ENCODE measurements at regions not wholly inside any gene's neighbourhood (a gene's known extent, or its start where the extent isn't known, plus 50 kb on each side); places are given as distances from the start of the nearest gene placed in this dataset.

DNA sequence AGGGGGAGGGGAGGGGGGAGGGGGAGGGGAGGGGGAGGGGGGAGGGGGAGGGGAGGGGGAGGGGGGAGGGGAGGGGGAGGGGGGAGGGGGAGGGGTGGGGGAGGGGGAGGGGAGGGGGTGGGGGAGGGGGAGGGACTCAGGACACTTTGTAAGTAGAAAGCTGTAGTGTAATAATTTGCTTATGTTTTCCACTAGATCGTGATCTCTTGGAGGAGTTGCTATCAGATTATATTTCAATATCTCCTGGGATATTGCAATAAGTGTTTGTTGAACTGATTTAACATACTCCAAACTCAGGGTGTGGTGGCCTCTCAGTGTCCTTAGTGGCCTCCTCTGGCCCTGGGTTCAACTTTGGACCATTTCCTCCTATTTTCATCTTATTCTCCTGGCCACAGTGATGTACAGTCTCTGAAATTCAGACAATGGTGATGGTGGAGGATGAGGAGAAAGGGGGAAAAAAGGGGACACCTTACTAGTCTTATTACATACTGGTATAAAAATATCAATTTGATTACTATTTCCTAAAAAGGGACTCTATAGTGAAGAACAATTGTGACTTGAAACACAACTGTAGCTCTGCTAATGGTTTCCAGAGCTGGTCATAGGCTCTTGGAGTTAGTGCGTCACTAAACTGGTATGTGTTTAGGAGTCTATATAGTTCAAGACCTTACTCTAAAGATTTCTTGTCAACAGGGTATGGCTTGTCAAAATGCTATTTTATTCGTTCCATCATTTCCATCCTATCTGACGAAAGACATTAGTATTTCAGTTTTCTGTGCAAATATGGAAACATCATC, 89.6 kb downstream of the DDX1 start:
- H2BK12ac ChIP-seq (ENCODE audit: low read depth, low read length) = no peak overlapping the region
- H3K4me3 ChIP-seq (ENCODE audit: extremely low read depth in 1 of 4, insufficient read depth in 2 of 4, low read depth in 3 of 4, low read length in 4 of 4) = no peak overlapping the region
- no peaks in the 10 kb centered on the region; the same call in 1 of the 2 replicates for H3K23me2 ChIP-seq (ENCODE audit: low read depth, low read length)
- H2BK120ac ChIP-seq (replicated peaks; ENCODE audit: low read depth, low read length) = no peak overlapping the region
- no peak overlapping the region for H2BK20ac ChIP-seq (ENCODE audit: low read length)
- ChIA-PET CTCF (ENCODE audit: partially characterized antibody) (interaction anchor here (1.3 kb wide), 1 partner anchor 67 kb away, joined by 3 read pairs; no protein-coding TSS in a partner anchor), POLR2A (ENCODE audit: partially characterized antibody) (no interaction called here)
- no peak overlapping the region for H2AK5ac ChIP-seq (ENCODE audit: low read depth, low read length)
- H3K79me1 ChIP-seq (ENCODE audit: low read depth, low read length) = no peaks in the 10 kb centered on the region
- no peak overlapping the region for H4K8ac ChIP-seq (ENCODE audit: extremely low read depth, insufficient read depth, low read length)
- DNase-seq (ENCODE audit: low read depth in 1 of 2, low spot score in 2 of 2) (no peak), FAIRE-seq (no peak)
- H4K91ac ChIP-seq (replicated peaks; ENCODE audit: insufficient read length, low read length) = no peak overlapping the region
- no peak overlapping the region for H2AFZ ChIP-seq (ENCODE audit: low read length)
- no peak overlapping the region for H3K56ac ChIP-seq (replicated peaks; ENCODE audit: insufficient read length, low read depth, low read length)
- H3K4me2 ChIP-seq (ENCODE audit: insufficient read depth in 1 of 2, low read depth in 2 of 2, low read length in 2 of 2) = no peak overlapping the region
- no peaks in the 10 kb centered on the region for H3K27me3 ChIP-seq (replicated peaks in 1 of 4; ENCODE audit: control insufficient read depth in 3 of 4, extremely low read depth in 1 of 4, insufficient read depth in 3 of 4, low read length in 3 of 4)
- H3K27ac ChIP-seq (ENCODE audit: low read depth, low read length) = no peak overlapping the region
- H3K23ac ChIP-seq (ENCODE audit: insufficient read length) = no peak overlapping the region
- H3K9me3 ChIP-seq (ENCODE audit: insufficient read depth in 2 of 2, low read depth in 1 of 2, low read length in 1 of 2) = peaks cover 10 to 13% of the 10 kb centered on the region in 2 experiments; a peak in 3 of 4 replicates
- WGBS, 2 experiments (ENCODE audit: extremely low coverage in 1 of 2, insufficient coverage in 1 of 2, insufficient read length in 1 of 2, insufficient replicate concordance in 2 of 2, low coverage in 1 of 2, low lambda C conversion rate in 2 of 2, missing lambda C conversion rate in 1 of 2) = 95% methylated on average over 4 of the region's 4 CpGs; no CpG with 5 or more reads in 1 of the 2 experiments
- H3K4ac ChIP-seq (replicated peaks; ENCODE audit: insufficient read length, low read depth, low read length) = no peak overlapping the region
- H3K18ac ChIP-seq (ENCODE audit: extremely low read depth, low read length) = no peak overlapping the region
- no peaks in the 10 kb centered on the region for H3K79me2 ChIP-seq (ENCODE audit: control insufficient read depth in 1 of 2, insufficient read depth in 2 of 2, low read length in 2 of 2)
- H2BK15ac ChIP-seq (ENCODE audit: low read length) = no peak overlapping the region
- H3K9ac ChIP-seq (replicated peaks in 1 of 4; ENCODE audit: extremely low read depth in 1 of 4, low read depth in 3 of 4, low read length in 3 of 4) = no peak overlapping the region
- no peaks in the 10 kb centered on the region for H4K20me1 ChIP-seq (replicated peaks in 1 of 2; ENCODE audit: control insufficient read depth in 1 of 2, insufficient read depth in 2 of 2, low read length in 2 of 2)
- peaks cover 0 to 2% (median 0%) of the 10 kb centered on the region in 4 experiments; a peak in 2 of 7 replicates for H3K4me1 ChIP-seq (replicated peaks in 1 of 4; ENCODE audit: control insufficient read depth in 3 of 4, insufficient read depth in 4 of 4, low read length in 3 of 4)
- no peak overlapping the region for H4K5ac ChIP-seq (ENCODE audit: insufficient read length, low read depth, low read length)
- H2BK5ac ChIP-seq (ENCODE audit: low read depth, low read length) = no peak overlapping the region
- no peak for TF ChIP-seq POLR2A (IDR thresholded peaks at IDR 0.05; ENCODE audit: control extremely low read depth in 1 of 2, low read depth in 2 of 2, low read length in 2 of 2)
- no peak for TF ChIP-seq CHD2 (IDR thresholded peaks at IDR 0.05; ENCODE audit: low read length)
- TF ChIP-seq MAFK (IDR thresholded peaks at IDR 0.05; ENCODE audit: low read depth, low read length) = no peak
- TF ChIP-seq TAF7 (optimal IDR thresholded peaks at IDR 0.05; ENCODE audit: borderline replicate concordance, low read depth, low read length) = no peak
- TF ChIP-seq SRF (IDR thresholded peaks at IDR 0.05; ENCODE audit: low read depth, low read length) = no peak
- no peak for TF ChIP-seq NANOG (IDR thresholded peaks at IDR 0.05; ENCODE audit: insufficient read depth, low read depth, low read length, poor library complexity, severe bottlenecking)
- TF ChIP-seq RFX5 (IDR thresholded peaks at IDR 0.05; ENCODE audit: borderline replicate concordance, low read depth, low read length) = no peak
- TF ChIP-seq JUND (IDR thresholded peaks at IDR 0.05; ENCODE audit: low read length) = no peak
- H3K14ac ChIP-seq (ENCODE audit: insufficient read length) = no peak overlapping the region
- peaks cover 0 to 3% (median 0%) of the 10 kb centered on the region in 4 experiments; a peak in 1 of 8 replicates for H3K36me3 ChIP-seq (ENCODE audit: control insufficient read depth in 2 of 4, insufficient read depth in 4 of 4, low read length in 3 of 4)
